CD4-positive, alpha-beta T cell treated with Interferon gamma for 1 hour (primary cell): ENCODE measurements at regions not wholly inside any gene's neighbourhood (a gene's known extent, or its start where the extent isn't known, plus 50 kb on each side); places are given as distances from the start of the nearest gene placed in this dataset.
"Not testable (repeated sequence)": the region's sequence is repeated elsewhere in the genome, so short reads cannot be mapped to it uniquely, and the experiment has no call there.

Experiments
- DNase-seq: peaks from one replicate; pipeline ENCODE4 v3.0.0-alpha.2; 2020

DNA sequence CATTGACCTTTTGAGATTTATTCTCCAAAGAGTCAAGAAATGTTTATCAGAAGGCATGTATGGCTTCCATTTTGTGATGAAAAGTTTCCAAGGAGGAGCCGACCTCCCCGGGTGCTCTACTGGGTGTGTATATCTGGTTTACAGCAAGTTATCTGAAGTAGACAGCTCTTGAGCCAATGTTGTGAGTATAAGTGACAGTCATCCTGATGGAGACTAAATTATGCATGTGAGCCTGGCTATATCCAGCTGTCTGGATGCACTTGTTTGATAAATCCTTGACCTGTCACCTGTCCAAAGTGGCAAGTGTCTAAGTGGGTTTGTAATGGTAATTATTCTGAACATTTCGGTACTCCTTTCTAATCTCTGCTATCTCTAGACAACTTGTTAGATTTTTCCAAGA is 142.2 kb downstream of the NR2F2 start:
- DNase-seq, result no peak

DNA sequence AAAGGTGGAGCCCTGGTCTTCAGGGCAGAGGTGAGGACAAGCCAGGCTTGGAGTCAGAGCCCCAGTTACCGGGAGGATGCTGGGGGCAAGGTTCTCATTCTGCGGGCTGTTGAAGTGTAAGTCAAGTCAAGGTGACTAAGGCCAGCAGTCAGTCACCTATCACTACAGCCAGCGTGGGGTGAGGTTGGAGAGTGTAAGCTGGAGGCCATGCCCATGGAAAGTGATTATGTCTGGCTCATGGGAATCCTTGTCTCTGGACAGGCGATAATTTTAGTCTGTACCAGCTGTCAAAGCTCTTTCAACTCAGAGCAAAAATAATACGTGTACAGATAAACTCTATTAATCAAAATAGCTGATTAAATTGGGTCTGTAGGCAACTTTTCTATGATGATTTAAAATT is 143.1 kb downstream of the NR2F2 start:
- no peak for DNase-seq

DNA sequence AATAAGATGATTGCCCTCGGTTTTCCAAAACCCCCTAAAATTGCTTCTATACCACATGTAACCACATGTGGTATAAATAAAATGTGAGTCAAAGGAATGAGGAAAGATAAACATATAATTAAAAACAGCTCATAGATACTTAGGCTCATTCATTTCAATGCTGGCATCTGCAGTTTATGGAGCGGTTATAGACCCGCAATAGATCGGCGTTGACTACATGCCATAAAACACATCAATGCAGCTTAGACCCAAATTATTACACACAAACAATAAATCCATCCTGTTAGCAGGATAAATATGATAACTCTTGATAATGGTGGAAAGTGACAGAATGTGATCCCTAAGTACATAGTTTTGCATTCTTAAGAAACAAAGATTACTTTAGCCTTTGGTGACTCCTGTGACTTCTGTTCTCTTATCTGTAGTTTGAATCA is 143.7 kb downstream of the NR2F2 start:
- DNase-seq, result no peak

DNA sequence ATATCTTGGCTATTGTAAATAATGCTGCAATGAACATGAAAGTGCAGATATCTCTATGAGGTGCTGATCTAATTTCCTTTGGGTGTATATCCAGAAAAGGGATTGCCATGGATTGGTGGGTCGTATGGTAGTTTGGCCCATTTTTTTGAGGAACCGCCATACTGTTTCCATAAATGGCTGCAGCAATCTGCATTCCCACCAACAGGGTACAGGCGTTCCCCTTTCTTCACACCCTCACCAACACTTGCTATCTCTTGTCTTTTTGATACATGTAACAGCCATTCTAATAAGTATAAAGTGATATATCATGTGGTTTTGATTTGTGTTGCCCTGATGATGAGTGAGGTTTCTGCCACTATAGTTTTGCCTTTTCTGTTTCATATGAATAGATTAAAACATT is 146.7 kb downstream of the NR2F2 start:
- DNase-seq, result no peak

DNA sequence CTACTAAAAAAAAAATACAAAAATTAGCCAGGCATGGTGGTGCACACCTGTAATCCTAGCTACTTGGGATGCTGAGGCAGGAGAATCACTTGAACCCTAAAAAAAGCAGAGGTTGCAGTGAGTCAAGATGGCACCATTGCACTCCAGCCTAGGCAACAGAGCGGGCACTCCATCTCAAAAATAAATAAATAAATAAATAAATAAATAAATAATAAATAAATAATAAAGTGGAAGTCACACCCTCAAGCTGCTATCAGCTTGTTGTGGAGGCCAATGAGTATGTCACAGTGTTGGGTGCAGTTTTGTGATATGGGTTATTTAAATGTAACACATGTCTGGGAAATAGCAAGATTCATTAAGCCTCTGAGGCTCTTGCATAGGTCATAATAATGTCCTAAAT is 153.9 kb downstream of the NR2F2 start:
- DNase-seq, result not testable (repeated sequence)

DNA sequence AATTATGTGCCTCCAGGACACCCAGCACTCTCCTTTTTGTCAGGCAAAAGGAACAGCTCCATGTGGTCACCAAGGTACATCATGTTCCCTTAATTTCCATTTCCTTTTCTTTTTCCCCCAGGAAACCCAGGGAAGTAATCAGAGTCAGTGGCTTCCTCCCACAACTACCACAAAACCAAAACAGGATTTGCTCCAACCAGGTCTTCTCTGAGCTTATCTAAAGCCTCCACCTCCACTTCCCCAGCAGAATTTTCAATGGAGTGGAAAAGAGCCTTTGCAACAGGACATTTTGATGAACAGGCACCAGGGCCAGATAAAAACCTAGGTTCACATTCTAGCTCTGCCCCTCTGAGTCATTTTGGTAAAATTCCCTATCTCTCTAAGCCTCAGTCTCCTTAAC is 154.3 kb downstream of the NR2F2 start:
- no peak for DNase-seq

DNA sequence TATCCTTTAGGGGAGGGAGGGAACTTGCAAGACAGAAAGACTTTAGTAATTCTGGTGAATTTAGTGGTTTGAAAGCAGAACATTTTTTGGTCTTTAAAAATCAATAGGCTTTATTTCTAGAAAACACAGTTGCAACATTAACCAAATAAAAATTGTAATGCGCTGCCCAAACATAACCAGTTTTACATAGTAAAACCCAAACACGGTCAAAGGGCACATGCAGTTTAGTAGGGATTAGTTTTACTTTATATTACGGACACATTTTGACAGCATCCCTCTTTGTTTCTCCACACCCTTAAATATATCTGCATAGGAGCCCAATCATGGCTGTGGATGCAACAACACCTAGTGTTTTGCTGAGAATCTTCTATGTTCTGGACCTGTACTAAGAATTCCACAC is 156.7 kb downstream of the NR2F2 start:
- DNase-seq, result no peak

DNA sequence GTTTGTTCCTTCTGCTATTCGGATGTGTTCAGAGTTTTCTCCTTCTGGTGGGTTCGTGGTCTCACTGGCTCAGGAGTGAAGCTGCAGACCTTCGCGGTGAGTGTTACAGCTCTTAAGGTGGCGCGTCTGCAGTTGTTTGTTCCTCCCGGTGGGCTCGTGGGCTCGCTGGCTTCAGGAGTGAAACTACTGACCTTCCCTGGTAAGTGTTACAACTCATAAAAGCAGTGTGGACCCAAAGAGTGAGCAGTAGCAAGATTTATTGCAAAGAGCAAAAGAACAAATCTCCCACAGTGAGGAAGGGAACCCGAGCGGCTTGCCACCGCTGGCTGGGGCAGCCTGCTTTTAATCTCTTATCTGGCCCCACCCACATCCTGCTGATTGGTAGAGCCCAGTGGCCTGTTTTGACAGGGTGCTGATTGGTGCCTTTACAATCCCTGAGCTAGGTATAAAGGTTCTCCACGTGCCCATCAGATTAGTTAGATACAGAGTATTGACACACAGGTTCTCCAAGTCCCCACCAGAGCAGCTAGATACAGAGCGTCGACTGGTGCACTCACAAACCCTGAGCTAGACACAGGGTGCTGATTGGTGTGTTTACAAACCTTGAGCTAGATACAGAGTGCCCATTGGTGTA is 160.7 kb downstream of the NR2F2 start:
- DNase-seq, result not testable (repeated sequence)

DNA sequence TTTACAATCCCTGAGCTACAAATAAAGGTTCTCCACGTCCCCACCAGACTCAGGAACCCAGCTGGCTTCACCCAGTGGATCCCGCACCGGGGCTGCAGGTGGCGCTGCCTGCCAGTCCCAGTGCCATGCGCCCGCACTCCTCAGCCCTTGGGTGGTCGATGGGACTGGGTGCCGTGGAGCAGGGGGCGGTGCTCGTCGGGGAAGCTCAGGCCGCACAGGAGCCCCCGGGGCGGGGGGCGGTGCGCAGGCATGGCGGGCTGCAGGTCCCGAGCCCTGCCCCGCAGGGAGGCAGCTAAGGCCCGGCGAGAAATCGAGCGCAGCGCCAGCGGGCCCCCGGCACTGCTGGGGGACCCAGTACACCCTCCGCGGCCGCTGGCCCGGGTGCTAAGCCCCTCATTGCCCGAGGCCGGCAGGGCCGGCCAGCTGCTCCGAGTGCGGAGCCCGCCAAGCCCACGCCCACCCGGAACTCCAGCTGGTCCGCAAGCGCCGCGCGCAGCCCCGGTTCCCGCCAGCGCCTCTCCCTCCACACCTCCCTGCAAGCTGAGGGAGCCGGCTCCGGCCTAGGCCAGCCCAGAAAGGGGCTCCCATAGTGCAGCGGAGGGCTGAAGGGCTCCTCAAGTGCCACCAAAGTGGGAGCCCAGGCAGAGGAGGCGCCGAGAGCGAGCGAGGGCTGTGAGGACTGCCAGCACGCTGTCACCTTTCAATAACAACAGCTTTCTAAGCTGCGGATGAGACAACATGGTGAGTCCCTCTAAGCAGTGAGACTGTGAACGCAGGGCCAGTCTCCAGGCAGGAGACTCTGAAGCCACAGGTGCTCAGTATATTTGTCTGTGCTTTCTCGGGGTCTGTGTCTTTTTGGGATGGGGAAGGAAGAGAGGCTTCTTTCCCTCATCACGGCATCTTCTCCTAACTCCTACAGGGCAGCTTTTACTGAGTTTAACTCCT is 161.5 kb downstream of the NR2F2 start:
- not testable (repeated sequence) for DNase-seq

DNA sequence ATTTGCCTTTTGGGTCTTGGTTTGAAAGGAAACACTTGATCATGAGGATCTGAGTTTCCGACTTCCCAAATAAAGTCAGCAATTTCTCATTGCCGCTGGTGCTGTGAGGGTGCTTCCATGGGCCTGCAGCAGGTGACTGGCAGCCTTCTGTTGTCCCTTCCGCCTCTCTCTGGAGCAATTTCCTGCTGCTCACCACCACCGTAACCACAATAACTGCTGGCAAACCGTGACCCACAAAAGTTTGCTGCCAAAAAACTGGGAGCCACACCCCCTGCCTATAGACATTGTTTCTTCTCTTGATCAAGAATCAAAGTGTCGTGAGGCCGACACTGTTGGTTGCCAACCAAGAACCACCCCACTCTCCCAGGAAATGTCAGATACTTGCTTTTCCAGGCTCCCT is 164.0 kb downstream of the NR2F2 start:
- DNase-seq, result no peak

DNA sequence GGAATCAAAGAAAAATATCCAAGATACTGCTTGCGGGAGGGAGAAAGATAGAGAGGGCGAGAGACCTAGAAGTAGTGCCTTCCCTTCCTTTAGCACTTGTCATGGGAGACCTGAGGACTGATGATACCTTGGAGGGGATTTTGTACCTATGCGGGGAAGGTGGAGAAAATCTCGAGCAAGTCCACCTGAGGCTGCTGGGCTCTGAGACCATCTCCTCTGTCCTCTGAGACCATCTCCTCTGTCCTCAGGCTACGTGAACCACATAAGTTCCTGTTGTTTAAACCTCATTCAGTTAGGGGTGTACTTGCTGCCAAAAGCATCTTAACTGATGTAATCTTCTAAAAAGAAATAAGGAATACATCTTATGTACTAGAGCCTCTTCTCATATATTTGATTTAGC is 164.9 kb downstream of the NR2F2 start:
- no peak for DNase-seq

DNA sequence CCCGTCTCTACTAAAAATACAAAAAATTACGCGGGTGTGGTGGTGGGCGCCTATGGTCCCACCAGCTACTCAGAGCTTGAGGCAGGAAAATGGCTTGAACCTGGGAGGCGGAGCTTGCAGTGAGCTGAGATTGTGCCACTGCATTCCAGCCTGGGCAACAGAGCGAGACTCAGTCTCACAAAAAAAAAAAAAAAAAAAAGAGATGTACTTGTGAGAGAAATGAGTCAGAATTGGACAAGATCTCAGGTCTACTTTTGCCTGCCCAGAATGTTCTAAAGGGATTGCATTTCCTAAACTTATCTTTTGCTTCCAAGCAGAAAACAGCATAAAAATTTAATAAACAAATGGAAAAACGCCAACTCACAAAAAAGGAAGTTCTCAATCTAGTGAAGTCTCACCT is 167.5 kb downstream of the NR2F2 start:
- no peak for DNase-seq

DNA sequence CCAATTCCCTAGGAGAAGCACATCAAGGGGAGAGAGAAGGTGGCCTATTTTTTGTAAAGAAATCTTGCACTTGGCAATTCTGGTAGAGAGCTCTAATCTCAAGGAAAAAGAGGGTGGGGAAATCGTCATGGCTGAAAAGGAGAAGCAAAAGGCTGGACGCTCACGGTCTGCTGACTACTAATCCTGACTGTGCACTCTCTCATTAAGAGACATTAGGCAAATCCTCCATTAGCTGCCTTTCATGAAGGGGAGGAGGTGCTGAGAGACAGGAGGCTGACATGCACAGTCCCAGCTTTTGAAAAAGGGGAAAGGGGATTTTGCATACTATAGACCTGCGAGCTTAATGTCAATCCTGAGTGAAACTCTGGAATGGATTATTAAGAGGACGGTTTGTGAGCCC is 170.0 kb downstream of the NR2F2 start:
- no peak for DNase-seq

DNA sequence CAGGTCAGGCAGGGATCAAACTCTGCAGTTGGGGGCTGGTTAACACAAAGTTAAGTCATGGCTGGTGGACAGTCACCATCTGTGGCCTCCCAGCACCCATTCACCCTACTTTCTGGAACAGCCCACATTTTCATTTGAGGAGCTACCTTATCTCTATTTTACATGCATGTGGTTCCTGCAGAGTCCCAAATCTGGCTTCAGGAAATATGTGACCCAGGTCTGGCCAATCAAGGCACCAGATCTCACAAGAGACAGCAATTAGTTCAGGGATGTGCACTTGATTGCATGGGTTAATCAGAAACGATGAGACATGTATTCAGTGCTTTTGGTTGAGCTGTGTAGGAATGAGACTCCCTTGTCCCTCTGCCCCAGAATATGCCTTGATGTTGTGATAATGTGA is 170.9 kb downstream of the NR2F2 start:
- DNase-seq, result no peak

DNA sequence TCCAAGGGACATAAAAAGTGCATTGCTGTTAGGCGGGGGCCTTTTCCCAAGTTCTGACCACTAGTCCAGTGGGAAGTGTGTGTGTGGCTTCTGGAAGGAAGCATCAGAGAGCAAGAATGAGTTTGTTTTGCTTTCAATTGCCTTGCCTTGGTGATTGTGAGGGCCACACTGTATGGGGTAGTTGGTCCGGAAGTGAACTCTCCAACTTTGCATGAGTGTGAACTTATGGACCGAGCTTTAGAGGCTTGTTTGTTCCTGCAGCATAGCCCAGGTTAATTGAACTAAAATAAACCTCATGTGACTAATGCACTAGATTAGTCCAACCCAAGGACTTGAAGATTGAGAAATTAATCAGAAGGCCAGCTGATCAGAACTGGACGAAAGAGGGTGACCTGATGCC is 171.7 kb downstream of the NR2F2 start:
- DNase-seq, result no peak

DNA sequence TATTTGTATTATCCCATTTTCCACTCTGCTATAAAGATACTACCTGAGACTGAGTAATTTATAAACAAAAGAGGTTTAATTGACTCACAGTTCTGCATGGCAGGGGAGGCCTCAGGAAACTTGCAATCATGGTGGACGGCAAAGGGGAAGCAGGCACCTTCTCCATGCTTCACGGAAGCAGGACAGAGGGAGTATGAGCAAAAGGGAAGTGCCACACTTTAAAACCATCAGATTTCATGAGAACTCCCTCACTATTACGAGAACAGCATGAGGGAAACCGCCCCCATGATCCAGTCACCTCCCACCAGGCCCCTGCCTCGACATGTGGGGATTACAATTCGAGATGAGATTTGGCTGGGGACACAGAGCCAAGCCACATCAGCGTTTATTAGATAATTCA is 172.8 kb downstream of the NR2F2 start:
- no peak for DNase-seq

DNA sequence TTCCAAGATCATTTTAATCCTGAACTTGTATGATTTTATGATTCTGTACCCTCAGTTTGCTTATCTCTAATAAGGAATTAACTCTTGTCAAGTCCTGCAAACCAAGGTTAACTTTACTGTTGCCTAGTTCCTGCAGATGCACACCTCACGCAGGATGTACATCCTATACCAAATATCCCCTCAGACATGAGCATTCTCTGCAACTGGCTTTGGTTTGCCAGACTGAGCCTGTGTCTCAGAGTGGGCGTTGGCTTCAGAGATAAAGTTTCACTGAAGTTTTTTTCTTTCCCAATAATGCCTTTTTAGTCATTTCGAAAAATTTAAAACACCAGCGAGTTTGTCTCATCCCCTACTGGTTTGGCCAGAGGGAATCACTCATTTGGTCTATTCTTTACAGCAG is 173.9 kb downstream of the NR2F2 start:
- DNase-seq, result no peak

DNA sequence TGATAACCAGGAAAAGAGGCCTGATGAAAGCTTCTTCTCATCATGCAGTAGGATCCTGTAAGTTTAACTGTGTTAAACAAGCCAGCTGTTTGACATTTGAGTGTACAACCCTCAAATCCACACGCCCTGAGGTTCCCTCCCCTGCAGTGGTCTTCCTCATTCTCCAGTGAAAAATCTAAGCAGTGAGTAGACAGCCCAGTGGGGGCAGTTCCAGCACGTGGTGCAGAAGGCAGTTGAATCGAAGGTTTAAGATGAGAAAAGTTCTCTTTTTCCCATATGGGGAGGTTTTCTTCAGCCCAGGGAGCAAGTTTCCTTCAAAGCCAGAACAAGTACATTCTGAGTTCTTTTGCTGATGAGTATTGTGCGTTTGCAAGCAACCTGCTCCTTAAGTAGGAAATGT is 174.5 kb downstream of the NR2F2 start:
- DNase-seq, result no peak

DNA sequence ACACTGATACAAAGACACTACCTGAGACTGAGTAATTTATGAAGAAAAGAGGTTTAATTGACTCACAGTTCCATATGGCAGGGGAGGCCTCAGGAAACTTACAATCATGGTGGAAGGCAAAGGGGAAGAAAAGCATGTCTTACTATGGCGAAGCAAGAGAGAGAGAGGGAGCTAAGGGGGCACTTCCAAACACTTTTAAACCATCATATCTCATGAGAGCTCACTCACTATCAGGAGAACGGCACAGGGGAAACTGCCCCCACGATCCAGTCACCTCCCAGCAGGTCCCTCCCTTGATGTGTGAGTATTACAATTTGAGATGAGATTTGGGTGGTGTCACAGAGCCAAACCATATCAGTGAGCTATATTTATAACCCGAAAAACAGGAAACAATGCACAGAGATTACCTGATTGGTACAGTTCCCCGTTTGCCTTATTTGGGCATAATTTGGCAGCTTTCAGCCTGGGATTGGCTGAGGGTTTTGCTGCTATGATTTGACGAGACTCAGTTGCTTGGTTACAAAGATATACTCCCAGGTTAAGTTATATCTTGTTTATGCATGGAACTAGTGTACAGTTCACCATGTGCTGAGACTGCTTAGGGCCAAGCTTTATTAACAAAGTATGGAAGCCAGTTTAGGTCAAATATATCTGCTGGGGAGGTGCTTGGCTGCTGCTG is 184.2 kb downstream of the NR2F2 start:
- DNase-seq, result no peak

DNA sequence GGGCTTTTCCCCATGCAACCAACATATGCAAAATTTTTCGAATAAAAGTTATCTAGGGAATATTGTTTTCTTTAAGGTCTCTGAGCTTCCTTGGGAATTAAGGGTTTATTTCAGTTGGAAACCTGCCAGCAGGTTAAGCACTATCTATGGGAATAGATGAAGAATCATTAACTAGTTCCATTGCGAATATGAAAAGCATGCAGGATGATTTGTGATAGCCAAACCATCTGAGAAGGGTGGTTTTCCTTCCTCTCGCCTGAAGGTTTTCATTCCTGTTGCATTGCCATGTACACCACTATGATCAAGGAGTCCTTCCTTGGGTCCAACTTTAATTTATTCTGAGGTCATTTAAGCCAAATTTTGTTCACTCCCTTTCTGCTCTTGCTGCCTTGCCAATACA is 184.9 kb downstream of the NR2F2 start:
- no peak for DNase-seq

DNA sequence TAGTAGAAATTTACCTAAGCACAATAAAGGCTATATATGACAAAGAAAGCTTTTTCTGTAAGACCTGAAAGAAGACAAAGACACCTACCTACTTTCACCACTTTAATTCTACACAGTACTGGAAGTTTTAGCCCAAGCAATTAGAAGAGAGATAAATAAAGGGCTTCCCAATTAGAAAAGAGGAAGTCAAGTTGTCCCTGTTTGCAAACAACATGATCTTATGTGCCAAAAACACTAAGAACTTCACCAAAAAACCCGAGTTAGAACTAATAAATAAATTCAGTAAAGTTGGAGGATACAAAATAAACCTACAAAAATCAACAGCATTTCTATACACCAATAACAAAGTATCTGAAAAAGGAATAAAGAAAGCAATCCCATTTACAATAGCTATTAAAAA is 190.9 kb downstream of the NR2F2 start:
- no peak for DNase-seq

DNA sequence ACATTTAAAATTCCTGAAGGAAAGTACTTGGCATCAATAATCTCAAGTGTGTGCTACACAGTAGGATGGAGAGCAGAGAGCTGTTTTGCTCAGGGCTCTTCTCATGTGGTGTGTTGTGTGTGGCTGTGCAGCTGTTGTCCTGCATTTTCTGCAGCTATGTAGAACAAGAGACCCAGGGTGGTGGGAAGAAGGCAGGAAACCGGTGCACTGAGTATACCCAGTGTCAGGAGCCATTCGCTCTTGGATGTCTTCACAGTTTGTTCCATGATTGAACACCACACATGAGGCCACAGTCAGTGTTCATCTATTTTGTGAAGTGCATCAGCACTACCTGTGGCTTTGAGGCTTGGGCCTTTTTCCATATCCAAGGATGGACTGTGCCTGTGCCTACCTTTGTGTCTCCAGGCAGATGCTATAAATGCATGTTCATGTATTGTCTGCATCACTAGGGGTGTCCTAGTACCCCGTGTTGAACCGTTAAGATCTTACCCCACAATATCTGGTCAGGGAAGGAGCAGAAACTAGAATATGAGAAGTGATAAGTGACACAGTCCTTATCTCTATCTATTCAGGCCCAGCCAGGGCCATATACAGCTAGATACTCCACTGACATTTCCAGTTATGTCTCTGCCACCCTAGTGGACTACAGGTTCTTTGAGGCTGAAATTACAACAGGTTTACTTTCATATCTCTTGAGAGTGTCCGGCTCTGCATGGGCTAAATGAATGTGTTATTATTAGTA is 194.3 kb downstream of the NR2F2 start:
- DNase-seq, result no peak

DNA sequence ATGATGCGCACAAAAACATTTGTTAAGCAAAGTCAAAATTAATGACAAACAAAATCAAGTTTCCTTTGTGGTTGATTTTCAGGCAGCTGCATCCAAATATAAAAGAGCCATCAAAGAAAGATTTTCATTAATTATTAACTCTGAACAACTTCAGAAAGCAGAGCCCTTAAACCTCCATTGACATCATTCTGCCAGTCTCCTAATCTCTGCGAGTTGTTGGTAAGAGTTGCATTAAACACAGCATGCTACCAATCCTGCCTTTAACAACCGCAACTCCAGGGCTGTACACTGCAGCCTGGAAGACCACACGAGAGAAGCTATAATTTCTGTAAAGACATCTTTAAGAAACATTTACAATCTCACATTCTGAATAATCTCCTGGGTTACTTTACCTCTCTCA is 204.6 kb downstream of the NR2F2 start:
- DNase-seq, result no peak
